Esophagus squamous epithelium (tissue), 4 donors: ENCODE measurements at regions not wholly inside any gene's neighbourhood (a gene's known extent, or its start where the extent isn't known, plus 50 kb on each side); places are given as distances from the start of the nearest gene placed in this dataset.

Experiments used
- POLR2A ChIP-seq, 4 donors: fragments of 450-650 bp; IDR thresholded peaks; one replicate each; pipeline ENCODE4 v1.6.1; 2017; ENCODE audit warnings: antibody characterized with exemption in 4 of 4, mild to moderate bottlenecking in 4 of 4, moderate library complexity in 3 of 4
- TF ChIP-seq, protein P1 (sequence below), 6 experiments: fragments of 450-650 bp in 4 of 6; fragments of 200-600 bp in 2 of 6; sonication (generic) in 2 of 6; IDR thresholded peaks; one replicate each; pipeline ENCODE4 v1.5.1; 2016 to 2019; ENCODE audit warnings: antibody characterized with exemption in 6 of 6, mild to moderate bottlenecking in 4 of 6, moderate library complexity in 4 of 6

DNA sequence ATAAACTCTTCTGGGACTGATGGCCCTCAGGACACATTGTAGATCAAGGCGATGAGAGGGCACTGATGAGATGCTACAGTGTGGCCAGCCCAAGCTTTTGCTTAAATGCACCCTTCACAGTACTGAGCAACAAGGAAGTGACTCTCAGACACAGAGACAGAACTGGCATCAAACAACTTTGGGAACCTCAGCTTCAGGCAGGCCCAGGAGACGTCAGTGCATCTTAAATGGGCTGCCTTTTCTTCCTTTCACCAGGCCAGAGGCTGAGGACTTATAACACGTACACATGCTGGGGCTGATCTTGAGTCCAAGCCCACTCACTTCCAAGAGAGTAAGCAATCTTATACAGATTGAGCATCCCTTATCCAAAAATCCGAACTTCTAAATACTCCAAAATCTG lies 386.1 kb upstream of the C16orf82 start:
- TF ChIP-seq, protein P1, sequence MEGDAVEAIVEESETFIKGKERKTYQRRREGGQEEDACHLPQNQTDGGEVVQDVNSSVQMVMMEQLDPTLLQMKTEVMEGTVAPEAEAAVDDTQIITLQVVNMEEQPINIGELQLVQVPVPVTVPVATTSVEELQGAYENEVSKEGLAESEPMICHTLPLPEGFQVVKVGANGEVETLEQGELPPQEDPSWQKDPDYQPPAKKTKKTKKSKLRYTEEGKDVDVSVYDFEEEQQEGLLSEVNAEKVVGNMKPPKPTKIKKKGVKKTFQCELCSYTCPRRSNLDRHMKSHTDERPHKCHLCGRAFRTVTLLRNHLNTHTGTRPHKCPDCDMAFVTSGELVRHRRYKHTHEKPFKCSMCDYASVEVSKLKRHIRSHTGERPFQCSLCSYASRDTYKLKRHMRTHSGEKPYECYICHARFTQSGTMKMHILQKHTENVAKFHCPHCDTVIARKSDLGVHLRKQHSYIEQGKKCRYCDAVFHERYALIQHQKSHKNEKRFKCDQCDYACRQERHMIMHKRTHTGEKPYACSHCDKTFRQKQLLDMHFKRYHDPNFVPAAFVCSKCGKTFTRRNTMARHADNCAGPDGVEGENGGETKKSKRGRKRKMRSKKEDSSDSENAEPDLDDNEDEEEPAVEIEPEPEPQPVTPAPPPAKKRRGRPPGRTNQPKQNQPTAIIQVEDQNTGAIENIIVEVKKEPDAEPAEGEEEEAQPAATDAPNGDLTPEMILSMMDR (IDR thresholded peaks at IDR 0.05): no peak
- no peak for TF ChIP-seq POLR2A (IDR thresholded peaks at IDR 0.05)
